ENCODE measurements at regions not wholly inside any gene's neighbourhood (a gene's known extent, or its start where the extent isn't known, plus 50 kb on each side); places are given as distances from the start of the nearest gene placed in this dataset.

DNA sequence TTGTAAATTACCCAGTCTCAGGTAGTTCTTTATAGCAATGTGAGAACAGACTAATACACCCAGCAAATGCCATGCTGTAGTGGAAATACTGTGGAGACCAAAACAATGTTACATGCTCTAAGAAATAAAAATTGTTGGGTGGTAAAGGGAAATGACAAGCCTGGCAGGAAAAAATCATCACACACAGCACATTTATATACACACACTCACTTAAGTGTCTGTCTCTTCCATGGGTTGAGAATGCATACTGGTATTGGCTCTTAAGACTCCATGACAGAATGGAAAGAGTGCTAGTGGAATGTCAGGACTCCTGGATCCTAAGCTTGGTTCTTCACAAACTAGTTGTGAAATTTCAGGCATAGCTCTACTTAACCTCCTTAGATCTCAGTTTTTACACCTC, 343.0 kb downstream of the CD83 start:
- TF ChIP-seq, protein P1, sequence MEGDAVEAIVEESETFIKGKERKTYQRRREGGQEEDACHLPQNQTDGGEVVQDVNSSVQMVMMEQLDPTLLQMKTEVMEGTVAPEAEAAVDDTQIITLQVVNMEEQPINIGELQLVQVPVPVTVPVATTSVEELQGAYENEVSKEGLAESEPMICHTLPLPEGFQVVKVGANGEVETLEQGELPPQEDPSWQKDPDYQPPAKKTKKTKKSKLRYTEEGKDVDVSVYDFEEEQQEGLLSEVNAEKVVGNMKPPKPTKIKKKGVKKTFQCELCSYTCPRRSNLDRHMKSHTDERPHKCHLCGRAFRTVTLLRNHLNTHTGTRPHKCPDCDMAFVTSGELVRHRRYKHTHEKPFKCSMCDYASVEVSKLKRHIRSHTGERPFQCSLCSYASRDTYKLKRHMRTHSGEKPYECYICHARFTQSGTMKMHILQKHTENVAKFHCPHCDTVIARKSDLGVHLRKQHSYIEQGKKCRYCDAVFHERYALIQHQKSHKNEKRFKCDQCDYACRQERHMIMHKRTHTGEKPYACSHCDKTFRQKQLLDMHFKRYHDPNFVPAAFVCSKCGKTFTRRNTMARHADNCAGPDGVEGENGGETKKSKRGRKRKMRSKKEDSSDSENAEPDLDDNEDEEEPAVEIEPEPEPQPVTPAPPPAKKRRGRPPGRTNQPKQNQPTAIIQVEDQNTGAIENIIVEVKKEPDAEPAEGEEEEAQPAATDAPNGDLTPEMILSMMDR (IDR thresholded peaks at IDR 0.05): no peak
- no peak for TF ChIP-seq POLR2A (IDR thresholded peaks at IDR 0.05)
